GM19043 (cell line): ENCODE measurements at regions not wholly inside any gene's neighbourhood (a gene's known extent, or its start where the extent isn't known, plus 50 kb on each side); places are given as distances from the start of the nearest gene placed in this dataset.
A peak's percentile ranks its signal among the peaks of the same experiment; 100 is the strongest.

ENCODE experiments used
- ATAC-seq: cut with Tn5 transposase; IDR thresholded peaks from one replicate; pipeline ENCODE4 v1.9.1; 2021; ENCODE audit warnings: low read depth; ENCODE audit not compliant: unreplicated experiment

- no peak for ATAC-seq
These were observed 76.9 kb upstream of the NABP1 start for GRCh38 chr2:191601060-191601459.

DNA sequence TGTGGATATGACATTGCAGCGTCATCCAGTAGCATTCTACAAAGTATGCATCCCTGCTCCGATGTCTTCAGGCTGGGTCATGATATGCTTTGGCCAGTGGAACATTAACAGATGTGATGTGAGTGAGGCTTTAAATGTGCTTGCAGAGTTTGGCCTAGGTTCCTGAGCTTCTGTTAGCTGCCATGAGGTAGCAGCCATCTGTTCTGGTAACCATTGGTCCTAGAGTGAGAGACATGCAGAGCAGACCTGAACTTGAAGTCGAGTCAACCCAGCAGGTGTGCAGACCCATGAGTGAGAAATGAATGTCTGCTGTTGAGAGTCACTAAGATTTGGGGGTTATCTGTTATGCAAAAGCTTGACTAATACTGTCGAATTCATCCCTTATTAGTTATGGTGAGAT is 73.8 kb upstream of the NABP1 start:
- no peak for ATAC-seq

- no peak for ATAC-seq
These were observed 70.8 kb upstream of the NABP1 start for GRCh38 chr2:191607096-191607495.

GRCh38 chr2:191610756-191611155 is 67.2 kb upstream of the NABP1 start:
- ATAC-seq: no peak

DNA sequence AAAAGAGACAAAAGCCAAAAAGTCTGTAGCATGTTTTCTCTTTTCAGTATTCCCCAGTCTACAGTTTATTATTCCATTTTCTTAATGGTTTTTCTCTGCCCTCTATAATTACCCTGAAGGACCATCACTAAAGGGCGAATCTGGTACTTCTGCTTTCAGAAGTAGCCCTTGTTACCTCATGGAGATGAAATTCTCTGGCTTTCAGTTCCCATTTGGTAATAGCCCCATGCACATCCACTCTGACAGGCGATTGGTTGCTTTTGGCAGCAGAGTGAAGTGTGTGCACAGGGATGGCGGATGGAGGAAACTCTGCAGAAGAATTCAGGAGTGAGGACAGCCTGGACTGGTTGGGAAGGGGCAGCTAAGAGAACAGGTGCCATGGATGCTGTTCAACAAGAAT is 66.3 kb upstream of the NABP1 start:
- peak; percentile 91 for ATAC-seq

- ATAC-seq: no peak
These were observed 65.4 kb upstream of the NABP1 start for GRCh38 chr2:191612496-191612895.

- no peak for ATAC-seq
These were observed 63.2 kb upstream of the NABP1 start for GRCh38 chr2:191614759-191615158.

DNA sequence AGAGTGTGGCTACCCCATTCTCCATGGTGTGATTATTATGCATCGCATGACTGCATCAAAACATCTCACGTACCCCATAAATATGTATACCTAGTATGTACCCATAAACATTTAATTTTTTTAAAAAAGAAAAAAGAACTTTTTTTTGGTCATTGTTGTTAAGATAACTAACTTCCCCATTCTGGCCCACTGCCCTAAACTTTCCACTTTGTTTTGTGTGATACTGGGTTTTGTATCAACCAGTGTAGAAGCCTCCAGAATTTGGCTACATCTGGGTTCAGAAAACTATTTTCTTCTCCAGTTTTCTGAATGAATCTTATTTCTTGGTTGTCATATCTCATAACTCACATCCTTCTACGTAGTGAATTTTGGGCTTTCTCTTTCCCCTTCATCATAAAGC is 62.3 kb upstream of the NABP1 start:
- no peak for ATAC-seq

- ATAC-seq: peak; percentile 94
These were observed 60.4 kb upstream of the NABP1 start for GRCh38 chr2:191617575-191617974.

- ATAC-seq: no peak
These were observed 59.7 kb upstream of the NABP1 start for GRCh38 chr2:191618046-191618780.

DNA sequence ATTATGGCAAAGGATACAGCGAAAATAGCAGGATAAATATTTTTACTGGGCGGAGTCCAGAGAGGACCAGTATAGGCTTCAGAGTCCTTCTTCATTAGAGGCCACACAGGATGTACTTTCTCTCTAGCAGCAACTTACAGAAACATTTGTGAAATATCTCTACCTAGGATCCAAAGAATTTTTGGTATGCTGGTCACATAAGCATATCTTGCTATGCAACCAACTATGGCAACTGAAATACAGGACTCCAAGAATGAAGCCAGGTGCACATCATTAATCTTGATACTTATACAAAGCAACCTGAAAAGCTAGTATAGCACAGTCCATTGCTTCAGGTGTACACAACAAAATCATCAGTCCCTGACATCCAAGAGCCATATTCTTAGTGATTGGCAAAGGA is 59.1 kb upstream of the NABP1 start:
- ATAC-seq: no peak

DNA sequence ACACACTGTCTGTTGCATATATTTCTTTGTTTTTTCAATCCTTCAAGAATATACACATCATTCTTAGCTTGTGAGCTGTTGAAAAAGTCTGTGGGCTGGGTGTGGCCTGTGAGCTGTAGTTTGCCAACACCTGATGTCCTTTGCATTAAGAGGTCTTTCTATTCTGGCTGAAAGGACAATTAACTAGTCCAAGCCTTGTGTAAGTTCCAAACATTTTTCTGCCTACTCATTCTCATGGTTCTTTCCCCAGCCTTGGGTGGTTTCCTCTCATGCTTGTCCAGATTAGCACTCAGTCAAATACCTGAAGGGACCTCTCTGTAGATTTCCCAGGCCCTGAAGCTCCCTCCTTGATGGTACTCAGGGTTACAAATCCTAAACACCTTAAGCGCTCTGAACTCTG is 57.8 kb upstream of the NABP1 start:
- ATAC-seq: no peak

DNA sequence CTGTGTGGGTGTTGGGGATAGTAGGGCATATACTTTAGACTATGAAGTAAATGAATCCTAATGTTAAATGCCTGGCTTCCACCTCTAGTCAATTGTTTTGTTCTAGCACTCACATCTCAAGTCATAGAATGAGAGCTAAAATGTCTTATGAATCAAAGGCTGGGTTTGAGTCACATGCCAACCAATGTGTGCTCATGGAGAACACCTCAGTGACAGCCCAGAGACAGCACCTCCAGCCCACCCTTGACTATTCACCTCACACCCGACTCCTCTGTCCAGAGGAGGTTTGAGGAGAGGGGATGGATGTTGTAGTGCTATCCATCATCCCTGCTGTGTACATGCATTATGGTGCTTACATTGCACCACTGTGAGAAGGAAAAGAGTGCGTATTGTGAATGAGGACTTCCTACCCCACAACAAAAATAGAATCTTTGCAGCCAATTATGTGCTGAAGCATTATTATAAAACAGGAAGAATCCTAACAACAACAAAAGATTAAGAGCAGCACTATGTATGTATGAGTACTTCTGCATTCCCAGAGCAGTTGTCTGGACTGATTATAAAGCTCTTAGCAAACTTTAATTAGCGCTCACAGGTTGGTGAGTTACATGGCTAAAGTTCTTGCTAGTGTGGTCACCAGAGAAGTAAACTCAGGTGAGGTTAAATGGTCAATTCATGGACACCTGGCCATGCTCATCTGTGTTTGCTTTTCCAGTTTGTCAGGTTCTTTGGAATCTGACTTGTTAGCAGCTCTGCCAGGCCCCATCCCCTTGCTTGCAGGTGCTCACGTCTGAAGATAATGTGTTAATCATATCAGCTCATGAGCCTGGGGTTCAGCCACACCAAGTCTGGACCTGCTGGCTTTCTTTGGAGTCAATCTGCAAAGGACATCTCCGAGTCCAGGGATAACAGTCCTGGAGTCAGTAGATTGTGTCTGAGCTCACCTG is 55.3 kb upstream of the NABP1 start:
- ATAC-seq: no peak

DNA sequence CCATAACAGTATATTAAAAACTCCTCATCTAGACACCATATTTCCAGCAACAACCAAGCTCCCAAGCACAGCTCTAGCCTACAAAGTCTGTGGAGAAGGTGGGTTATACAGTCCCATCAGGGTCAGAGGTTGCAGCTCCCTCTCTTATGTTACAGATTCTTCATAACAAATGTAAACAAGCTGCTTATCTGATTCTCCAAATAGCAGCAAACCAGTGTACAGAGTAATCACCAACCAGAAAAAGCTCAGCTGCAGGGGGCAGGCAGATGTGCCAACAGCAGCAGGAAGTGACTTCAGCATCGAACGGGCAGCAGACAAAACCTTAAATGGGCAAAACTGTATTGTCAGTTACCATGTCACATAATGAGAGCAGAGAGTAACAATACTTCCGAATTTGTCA is 52.9 kb upstream of the NABP1 start:
- ATAC-seq: no peak

- no peak for ATAC-seq
These were observed 52.5 kb upstream of the NABP1 start for GRCh38 chr2:191625446-191625845.

DNA sequence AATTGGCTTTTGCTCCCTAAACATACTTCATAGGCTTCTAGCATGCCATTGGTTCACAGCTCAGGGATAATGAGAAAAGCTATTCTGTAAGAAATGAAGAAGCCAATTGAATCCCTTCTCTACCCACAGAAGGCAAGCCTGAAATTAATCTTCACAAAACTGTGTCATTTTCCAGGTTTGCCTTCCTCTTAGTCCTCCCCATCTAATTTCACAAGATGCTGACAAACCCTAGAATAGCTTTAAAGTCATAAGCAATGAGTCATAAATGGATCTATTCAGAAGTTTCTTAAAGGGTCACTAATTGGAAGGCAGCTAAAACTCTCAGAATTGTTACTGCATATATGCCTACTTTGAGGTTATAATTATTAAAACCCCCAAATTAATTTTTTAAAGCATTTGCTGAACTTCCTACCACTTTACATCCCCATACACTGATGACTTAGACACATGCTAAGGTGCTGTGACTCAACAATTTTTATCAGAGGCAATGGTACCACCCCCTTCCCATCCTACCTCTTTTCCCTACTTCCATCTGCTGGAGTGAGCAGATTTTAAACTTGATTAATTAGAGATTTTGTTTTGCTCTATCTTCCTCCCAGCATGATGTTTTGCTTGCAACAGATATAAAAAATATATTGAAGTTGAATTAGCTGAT is 51.3 kb upstream of the NABP1 start:
- no peak for ATAC-seq

DNA sequence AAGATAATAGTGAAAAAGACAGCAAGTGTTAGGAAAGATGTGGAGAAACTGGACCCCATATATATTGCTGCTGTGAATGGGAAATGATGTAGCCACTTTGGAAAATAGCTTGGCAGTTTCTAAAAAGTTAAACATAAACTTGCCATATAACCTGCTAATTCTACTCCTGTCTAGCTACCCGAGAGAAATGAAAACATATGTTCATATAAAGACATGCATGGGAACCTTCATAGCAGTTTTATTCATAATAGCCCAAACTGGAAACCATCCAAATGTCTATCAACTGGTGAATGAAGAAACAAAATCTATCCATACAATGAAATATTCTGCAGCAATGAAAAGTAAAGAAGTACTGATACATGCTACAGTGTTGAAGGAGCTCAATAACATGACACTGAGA is 50.4 kb upstream of the NABP1 start:
- ATAC-seq: no peak
